Fibroblast of peridontal ligament (primary cell): ENCODE measurements at regions not wholly inside any gene's neighbourhood (a gene's known extent, or its start where the extent isn't known, plus 50 kb on each side); places are given as distances from the start of the nearest gene placed in this dataset.

Source experiments
- DNase-seq: peaks from one replicate; pipeline ENCODE4 v3.0.0-alpha.2; 2010; ENCODE audit errors: extremely low read depth

DNA sequence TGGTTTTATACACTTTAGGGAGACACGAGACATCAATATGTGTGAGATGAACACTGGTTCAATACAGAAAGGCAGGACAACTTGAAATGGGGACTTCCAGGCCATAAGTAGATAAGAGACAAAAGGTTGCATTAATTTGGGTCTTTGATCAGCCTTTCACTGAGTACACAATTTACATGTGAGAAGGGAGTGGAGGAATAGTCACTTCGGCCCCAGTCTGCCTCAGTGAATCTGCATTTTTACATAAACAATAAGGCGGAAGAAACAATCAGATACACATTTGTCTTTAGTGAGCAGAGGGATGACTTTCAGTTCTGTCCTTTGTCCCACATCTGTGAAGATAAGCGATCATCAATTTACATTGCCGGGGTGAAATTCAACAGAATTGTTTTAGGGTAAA is 104.3 kb upstream of the ARL4C start:
- no peak for DNase-seq

DNA sequence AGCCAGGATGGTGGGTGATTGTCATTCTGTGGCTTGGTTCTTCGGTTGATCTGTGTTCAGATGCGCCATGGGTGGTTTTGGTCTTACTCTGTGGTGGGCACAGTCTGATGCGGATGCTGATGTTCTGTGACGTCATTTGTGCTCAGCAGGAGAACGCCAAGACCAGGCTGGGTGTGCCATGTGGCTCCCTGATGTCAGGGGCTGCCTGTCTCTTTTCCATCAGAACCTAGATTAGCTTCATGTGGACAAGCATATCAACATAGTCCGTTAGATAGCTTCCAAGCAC is 100.6 kb upstream of the ARL4C start:
- no peak for DNase-seq

DNA sequence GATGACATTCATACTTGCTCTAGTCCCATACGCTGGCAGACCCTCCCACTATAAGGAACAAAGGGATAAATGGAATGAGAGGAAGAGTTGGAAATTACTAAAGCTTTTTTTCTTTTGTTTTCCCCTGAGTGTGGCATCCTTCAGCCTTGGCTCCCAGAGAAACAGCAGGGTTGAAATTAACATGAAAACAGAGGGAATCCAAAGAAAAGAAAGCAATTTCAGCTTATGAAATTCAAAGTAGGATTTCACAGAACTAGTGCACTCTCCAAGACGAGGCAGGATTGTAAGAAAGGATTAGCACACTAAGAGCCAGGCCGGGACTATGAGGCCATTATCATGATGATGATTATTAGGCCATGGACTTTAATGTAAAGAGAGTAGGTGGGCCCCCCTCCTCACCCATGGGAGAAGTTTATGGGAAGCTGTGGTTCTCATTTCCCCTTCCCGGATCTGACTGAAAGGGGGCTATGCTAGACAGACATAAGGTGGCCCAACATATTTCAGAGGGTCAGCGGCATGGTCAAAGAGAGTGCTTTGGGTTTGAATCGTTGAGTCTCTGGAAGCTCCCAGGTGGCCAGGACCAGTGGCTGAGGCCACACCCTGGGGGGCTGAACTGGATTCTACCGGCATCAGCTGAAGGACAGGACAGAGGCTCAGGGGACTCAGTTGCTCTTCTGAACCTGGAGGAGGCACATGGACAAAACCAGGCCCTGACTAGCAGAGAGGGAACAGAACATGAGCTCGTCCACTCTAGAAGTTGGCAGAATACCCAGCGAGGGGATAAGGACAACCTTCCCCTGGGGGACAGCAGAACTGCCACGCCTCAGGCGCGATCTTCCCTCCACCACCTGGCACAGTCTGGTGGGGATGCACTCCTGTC is 100.1 kb upstream of the ARL4C start:
- no peak for DNase-seq

DNA sequence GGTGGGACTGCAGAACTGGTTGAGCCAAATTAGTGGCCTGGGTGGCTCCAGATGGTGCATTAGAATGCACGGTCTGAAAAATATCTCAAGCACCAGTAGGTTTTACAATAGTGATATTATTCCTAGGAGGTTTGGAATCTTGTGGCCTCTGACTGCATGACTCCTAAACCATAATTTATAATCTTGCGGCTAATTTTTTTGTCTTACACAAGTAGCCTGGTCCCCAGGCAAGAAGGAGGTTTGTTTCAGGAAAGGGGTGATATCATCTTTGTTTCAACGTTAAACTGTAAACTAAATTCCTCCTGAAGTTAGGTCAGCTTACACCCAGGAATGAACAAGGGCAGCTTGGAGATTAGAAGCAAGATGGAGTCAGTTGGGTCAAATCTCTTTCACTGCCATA is 98.9 kb upstream of the ARL4C start:
- peak; percentile 54 for DNase-seq

DNA sequence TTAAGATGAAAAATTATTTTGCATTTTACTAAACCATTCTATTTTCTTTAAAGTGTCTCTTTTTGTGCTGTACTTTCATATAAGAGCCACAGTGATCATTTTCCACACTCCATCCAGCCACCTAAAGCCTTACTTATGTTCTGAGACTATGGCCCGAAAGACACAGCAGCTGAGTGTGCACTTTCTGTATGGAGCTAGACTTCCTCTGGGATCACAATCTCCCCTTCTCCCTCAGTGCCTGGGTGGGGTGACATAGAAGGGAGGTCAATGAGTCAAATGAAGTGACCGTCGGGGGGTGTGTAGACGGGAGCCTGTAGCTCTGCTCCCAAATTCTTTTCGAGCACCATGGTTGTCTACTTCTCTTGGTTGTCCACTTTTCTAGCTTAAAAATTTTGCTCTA is 97.8 kb upstream of the ARL4C start:
- DNase-seq, result no peak

DNA sequence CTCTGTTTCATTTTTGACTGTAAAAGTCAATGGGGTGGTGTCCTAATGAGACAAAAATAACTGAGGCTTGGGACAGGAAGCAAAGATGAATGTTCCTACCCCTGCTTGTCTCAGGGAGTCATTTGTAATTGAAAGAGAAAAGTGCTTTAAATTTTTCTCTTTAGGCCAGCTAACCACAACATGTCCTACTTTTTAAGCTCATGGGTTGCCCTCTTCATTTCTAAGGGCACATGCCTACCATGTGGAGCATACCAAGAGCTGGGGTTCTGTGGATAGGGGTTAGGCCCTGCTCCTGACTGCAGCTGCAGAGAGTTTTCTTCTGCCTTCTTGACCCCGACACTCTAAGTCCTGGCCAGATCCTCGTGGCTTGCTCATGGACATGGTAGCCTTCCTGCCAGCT is 96.8 kb upstream of the ARL4C start:
- peak; percentile 23 for DNase-seq

DNA sequence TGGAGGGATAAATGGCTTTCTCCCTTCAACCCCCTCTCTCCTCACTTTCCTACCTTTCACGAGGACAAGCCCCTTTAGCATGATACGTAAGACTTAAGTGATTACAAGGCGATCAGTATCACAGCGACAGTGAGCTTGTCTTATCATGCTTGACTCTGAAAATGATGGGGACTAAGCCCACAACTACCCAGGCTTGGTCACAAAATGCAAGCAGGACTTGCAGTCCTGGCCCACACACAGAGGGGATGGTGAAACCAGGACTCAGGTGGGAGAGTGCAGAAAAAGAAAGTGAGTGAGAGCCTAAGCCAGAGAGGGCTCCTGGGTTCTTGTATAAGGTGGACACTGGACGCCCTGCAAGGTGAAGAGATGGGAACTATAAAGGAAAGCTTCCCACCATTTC is 95.7 kb upstream of the ARL4C start:
- no peak for DNase-seq

DNA sequence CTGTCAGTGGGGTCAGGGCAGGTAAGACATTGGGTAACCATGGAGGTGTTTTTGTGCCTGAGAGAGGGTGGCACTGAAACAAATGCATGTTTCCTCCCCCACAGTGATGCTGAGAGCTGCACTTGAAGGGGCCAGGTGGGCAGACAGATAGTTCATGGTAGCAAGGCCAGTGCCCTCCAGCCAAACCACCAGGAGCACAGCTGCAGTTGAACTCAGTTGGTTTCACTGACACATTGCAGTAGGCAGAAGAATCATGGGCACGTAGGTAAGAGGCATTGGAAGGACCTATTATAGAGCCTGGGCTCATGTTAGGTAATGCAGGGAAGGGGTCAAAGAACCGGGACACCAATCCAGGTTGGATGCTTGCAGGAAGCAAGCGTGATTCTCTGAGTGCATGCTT is 93.2 kb upstream of the ARL4C start:
- DNase-seq, result no peak

DNA sequence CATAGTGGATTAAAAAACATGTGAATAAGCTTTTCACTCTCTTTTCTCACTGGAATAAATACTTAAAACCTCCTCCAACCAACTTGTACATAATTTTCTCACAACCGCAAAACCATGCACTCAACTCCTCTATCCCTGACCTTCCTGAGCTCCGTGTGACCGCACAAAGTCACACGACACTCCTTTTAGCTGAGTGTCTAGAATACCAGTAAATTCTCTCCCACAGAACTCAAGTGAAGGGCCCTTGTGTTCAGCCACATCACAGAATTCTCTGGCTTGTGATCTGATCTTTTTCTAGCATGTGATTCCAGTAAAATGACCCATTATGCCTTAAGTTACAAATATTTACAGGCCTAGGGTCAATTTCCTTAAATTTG is 91.2 kb upstream of the ARL4C start:
- DNase-seq, result peak; percentile 23

DNA sequence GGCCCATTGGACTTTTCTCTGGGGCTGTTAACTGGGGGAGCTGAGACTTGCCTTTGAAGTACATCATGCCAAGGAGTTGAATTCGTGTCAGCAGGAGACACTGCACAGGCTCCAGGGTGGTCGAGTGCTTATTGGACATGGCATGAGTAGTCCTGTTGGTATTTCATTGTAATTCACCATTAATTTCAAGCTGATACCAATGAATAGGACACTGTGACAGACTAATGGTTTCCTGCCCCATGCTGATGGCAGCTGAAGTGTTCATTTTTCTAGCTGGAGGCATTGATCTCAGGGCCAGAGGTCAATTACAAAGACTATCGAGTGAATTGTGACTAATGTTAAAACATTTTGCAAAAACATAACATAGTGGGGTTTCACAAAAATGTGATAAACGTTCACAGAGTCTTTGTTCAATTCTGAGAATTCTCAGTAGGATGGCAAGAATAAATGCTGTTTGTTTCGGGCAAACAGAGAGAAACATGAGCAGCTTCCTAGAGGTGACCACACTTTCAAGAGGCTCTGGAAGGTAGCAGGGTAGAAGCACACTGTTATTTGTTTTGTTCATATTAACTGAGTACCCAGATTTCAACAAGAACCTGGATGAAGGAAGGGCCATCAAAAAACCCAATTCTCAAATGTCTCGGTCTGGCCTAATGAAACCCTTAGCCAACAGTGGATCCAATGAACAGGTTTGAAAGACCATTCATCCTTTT is 90.6 kb upstream of the ARL4C start:
- peak; percentile 28 for DNase-seq

DNA sequence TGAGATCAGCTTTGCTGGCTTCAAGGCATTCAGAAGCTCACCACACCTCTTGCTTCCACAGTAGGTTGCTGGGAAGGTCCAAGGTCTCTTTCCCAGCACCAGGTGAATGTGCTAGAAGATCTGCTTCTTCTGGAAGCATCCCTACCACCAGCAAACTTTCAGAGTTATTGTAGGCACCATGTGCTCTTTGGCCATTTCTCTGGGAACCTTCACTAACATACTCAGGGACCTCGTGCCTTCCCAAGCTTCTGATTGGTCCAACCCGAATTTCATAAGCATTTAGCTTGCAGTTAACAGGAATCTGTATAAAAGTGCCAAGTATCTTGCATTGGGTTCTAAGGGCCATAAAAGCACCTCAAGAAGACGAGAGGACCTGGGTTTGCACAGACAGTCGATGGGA is 86.5 kb upstream of the ARL4C start:
- DNase-seq, result no peak

DNA sequence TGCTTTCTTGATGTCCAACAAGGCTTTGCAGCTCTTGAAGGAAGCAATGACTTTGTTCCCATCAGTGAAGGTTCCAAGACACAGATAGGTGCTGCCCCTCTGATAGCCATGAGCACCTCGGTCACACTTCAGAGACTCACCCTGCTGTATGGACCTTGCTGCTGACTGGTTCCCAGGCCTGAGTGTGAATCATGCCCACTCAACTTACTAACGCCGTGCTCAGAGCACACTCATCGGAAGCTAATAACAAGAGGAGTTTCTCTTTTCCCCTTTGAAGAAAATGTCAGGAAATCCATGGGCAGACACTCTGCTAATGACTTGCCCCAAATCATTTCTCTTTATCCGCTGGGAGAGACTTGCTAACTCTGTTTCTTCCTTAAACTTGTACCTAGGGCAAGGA is 83.8 kb upstream of the ARL4C start:
- no peak for DNase-seq

DNA sequence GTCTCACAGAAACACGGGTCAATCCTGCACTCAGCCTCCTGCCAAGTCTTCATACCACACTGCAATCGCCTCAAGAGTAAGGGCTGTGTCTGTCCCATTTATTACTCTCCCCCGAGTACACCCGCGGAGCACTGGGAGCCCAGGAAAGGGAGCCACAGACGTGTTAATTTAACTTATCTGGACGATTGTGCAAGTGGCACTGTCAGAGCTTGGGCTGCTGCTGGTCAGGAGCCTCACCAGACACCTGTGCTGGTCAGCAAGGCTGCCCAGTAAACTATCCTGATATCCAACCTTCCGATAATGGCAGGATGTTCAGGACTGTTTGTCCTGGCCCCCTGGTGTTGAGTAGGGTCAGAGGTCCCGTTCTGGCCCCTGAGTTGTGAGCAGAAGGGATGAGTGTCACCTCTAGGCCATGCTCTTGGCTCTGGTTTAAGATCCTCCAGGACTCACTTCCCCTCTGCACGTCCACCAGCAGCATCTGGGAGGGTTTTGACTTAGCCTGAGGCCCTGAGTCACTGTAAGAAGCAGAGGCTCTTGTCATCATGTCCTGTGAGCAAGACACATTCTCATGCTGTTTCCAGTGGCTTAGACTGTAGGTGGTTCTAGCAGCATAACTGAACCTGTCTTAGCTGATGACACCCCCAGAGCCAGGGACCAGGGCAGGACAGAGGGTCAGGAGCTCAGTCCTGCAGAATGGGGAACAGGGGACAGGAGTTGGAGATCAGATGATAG is 82.5 kb upstream of the ARL4C start:
- DNase-seq, result no peak

DNA sequence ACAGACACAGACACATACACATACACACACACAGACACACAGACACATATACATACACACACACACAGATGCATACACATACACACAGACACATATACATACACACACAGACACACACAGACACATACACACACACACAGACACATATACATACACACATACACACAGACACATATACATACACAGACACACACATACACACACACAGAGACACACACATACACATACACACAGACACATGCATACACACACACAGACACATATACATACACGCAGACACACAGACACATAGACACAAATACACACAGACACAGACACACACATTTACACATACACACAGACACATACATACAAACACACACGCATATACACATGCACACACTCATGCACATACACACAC is 81.5 kb upstream of the ARL4C start:
- DNase-seq, result no peak

DNA sequence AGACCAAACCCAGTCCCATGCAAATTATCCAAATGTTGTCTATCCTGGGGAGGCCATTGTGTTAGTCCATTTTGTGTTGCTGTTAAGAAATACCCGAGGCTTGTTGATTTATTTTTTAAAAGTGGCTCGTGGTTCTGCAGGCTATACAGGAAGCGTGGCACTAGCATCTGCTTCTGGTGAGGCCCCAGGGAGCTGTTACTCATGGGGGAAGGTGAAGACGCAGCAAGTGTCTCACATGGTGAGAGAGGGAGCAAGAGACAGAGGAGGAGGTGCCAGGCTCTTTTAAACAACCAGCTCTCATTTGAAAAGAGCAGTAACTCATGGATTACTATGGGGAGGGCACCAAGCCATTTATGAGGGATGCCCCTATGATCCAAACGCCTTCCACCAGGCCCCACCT is 80.3 kb upstream of the ARL4C start:
- DNase-seq, result no peak

DNA sequence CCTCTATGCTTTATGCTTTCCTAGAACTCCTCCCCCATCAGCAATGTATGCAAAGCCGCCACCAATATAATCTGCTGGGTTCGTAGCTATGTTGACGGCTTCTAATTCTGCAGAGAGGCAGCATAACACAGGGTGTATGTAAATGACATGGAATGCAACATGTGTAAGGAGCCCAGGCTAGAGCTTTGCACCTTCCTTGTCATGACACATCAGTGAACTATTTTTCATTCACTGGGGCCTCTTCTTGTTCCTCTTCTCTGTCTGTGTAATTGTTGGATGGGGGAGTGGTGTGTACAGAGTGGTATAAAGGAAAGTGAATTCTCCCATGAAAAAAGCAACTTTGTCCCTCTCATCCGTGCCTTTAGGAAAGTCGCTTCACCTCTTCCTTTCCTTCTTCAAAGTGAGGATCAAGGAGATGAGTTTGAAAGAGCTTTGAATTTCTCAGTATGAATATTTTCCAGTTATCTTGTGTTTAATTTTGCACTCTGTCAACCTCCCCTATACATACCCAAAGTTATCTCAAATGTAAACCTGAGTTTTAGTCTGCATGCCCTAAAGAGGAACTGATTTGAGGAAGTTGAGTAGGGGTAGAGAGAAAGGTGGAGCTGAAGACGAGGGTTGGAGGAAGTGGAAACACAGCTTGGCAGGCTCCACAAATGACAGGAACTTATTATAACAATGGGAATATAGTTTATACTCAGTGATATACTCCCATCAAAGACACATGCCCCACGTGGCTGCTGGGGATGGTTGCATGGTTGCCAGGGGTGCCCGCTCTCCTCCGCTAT is 74.9 kb upstream of the ARL4C start:
- DNase-seq, result no peak

DNA sequence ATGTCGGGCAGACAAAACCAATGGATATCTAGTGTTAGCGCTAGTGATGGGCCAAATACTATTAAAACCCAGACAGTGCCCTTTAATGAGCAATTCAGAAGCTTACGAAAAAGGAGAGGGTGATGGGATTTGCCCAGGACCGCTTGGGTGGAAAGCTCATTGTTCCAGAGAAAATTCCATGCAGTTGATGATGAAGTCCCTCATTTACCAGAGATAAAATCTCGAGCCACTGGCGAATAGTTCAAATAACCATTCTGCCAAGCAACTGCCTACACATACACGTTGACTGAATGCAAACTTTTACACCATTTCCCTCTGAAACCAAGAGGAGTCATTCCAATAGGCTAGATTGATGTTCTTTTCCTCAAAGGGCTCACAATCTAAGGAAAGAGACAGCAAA is 73.6 kb upstream of the ARL4C start:
- DNase-seq, result no peak

DNA sequence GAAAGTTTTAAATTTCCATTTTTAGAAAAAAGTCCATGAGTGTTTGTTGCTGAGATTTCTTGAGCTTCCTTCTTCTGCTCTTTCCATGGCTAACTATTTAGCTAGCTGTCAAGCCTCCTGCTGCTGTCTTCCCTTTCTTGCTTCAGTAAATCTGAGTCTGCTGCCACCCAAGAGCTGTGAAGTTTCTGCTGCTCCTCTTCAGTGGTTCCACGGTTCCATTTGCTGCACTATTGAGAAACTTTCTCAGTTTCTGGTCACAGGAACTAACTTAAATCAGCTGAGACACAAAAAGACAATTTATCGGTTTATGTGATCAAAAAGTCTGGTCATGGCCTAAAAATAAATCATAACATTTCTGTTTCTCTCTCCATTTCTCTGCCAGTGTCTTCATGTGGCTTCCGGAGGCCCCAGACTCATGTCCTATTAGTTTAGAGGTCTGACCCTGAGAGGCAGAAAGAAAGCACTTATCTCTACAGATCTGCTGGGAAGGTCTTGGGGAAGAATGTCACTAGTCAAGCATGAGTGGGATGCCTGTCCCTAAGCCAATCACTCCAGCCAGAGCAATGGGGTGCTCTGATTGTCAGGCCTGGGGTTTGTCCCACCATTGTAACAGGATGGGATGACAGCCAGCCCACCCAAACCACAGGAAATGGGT is 73.0 kb upstream of the ARL4C start:
- no peak for DNase-seq

DNA sequence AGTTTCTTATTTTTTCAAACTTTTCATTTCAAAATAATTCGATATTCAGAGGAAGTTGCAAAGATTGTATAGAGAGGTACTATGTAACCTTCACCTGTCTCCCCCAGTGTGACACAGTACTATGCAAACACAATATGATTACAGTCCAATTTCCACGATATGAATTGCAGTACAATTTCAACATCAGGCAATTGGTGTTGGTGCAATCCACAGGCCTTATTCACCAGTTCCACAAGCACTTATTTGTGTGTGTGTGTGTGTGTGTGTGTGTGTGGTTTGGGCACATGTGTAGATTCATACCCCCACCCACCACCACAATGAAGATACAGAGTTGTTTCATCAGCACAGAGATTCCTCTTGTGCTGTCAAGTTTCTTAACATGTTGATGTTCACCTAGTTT is 69.7 kb upstream of the ARL4C start:
- no peak for DNase-seq

DNA sequence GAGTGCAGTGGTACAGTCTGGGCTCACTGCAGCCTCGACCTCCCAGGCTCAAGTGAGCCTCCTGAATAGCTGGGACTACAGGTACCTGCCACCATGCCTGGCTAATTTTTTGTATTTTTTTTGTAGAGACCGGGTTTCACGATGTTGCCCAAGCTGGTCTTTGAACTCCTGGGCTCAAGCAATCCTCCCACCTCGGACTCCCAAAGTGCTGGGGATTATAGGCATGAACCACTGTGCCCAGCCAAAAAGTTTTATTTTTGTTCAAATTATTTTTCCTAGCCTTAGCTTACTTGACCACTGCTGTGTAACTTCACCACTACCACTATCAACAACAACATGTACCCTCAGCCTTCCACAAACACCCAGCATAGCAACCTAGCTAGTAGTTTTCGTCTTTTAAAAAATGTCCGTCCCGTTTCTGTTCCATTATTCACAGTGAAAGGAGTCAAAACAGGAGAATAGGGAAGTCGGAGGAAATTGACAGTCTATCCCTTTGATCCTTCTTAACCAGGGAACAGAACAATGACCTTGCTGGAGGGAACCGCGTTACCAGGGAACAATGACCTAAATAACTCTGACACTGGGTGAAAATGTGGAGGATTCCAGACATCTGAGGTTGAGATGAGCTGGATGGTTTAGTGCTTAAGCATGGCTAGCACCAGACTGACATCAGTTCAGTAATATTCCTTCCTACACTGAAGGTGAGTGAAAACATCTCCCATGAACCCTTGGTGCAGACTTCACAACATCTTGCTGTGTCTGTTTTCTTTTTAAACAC is 69.2 kb upstream of the ARL4C start:
- DNase-seq, result no peak

DNA sequence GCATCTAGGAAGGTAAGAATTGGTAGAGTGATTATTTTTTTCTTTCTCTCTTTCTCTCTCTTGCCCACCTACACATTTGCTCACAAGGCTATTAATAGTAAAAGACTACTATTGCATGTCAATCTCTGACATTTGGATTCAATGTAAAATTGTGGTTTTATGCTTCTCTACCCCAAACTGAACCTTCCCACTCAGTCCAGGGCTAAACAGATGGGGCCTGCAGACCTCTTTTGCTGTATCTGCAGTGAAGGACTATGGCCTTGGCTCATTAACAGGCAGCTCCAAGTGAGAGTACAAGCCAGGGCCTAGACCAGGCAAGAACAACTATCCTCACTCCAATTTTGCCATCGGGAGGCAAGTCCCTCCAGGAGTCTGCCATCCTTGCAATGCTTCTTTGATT is 68.3 kb upstream of the ARL4C start:
- peak; percentile 41 for DNase-seq
